GM13976 (cell line): ENCODE measurements at regions not wholly inside any gene's neighbourhood (a gene's known extent, or its start where the extent isn't known, plus 50 kb on each side); places are given as distances from the start of the nearest gene placed in this dataset.

Experiments used
- DNase-seq: peaks from one replicate; pipeline ENCODE4 v3.0.0; 2012; ENCODE audit warnings: low spot score
- CTCF ChIP-seq: IDR thresholded peaks from 2 replicates; pipeline ENCODE4 v1.5.1; 2012; ENCODE audit warnings: borderline replicate concordance, mild to moderate bottlenecking; ENCODE audit not compliant: insufficient read depth; ENCODE audit errors: extremely low read depth, missing control alignments, control extremely low read depth
- in situ Hi-C: fragments of 300-500 bp; cut with MboI; formaldehyde crosslinking; loops from one replicate; pipeline ENCODE4 v1.12.0; 2022; ENCODE audit warnings: low sequenced_read_pairs, mixed read lengths, inconsistent platforms; ENCODE audit not compliant: unreplicated experiment

DNA sequence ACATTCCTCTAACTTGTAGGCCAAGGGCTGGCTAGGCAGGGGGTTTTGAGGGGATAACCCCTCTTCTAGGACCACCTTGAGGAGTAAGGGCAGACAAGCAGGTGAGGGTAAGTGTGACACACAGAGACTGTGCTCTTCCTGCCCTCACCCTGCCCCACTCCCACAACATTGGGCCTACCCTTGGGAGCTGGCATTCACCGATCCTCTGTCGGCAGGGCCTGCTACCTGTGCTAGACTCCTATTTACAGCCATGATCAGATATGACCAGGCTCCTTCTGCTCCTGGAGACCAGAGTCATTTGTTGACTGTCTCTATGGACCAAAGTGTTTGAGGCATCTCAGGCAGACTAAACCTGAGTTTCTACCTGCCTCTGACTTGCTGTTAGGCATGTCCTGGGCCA is 68.3 kb downstream of the SYF2 start:
- in situ Hi-C loops: no loop called here
- DNase-seq: no peak
- TF ChIP-seq CTCF: no peak

DNA sequence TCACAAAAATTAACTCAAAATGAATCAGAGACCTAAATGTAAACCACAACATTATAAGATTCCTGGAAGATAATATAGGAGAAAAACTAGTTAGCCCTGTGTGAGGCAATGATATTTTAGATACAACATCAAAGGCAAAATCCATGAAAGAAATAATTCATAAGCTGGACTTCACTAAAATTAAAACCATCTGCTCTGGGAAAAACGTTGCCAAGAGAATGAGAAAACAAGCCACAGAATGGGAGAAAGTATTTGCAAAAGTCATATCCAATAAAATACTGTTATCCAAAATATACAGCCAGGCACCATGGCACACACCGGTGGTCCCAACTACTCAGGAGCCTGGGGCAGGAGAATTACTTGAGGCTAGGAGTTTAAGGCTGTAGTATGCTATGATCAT is 70.3 kb downstream of the SYF2 start:
- no peak for TF ChIP-seq CTCF
- in situ Hi-C loops: no loop called here
- no peak for DNase-seq

DNA sequence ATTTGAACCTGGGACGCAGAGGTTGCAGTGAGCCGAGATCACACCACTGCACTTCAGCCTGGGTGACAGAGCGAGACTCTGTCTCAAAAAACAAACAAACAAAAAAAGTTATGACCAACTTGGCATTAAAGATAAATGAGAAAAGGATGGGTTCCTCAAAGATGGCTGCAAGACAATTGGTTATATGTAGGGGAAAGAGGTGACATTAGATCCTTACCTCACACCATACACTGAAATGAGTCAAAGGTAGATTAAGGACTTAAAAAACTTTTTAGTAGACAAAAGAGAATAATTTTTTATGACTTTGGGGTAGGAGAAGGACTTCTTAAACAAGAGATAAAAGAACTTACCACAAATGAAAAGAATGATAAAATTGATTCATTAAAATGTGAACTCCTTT is 74.5 kb downstream of the SYF2 start:
- no peak for DNase-seq
- TF ChIP-seq CTCF: no peak
- in situ Hi-C loops: no loop called here

DNA sequence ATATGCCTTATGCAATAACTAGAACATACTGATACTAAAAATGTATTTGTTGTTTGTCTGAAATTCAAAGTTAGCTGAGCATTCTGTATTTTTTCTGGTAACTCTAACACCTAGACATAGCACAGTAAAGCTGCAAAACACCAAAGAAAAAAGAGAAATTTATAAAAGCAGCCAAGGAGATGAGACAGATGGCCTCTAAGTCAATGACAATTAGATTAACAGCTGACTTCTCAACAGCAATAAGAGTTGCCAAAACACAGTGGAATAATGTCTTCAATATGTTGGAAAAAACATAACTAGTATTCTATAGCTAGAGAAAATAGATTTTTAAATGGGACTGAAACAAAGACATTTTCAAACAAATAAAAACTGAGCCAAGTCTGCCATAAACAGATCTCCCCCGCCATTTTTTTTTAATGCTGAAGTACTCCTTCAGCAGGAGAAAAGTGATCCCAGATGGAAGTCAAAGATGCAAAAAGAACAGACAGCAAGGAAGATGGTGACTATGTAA is 81.3 kb downstream of the SYF2 start:
- no peak for DNase-seq
- no peak for TF ChIP-seq CTCF
- in situ Hi-C loops: no loop called here

DNA sequence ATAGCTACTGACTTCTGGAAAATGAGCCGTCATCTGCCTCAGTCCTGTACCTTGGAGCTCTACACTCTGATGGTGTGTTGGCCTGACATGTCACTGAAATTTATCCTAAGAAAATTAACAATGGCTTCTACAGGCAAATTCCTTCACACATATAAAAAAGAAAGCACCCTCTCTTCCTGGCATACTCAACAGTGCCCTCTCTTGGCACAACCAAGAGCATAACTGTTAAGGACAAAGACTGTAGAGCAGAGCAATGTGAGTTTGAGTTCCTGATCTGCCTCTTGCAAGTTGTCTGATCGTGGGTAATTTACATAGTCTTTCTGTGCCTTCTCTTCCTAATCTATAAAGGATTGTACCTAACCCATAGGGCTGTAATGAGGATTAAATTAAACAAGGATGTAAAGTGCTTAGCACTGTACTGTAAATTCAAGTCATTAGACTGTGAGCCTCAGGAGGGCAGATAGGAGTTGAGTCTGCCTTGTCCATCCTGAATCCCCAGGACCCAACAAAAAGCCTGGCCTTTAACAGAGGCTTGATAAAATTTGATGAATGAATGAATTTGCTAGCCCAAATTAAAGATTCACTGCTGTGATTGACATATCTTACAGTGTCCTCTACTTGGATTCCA is 83.5 kb downstream of the SYF2 start:
- in situ Hi-C loops: no loop called here
- DNase-seq: peak; percentile 55
- TF ChIP-seq CTCF: peak; percentile 64

DNA sequence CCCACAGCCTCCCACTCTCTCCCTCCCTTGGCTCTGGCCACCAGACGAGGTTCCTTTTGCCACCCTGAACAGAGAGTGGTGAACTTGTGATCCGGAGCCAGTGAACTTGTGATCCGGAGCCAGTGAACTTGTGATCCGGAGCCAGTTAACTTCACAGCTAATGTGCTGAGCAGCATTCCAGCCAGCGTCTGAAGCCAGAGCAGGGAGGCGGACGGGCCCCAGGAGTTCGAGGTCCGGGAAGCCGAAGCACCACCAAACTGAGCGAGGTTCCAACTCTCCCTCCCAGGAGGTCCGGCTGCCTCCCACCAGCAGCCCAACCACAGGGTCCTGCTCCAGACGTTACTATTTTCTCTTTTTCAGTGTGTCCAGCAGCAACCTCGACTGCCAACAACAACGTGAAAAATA is 85.8 kb downstream of the SYF2 start:
- no peak for TF ChIP-seq CTCF
- in situ Hi-C loops: no loop called here
- DNase-seq: no peak

GRCh38 chr1:25145775-25146393 is 86.4 kb downstream of the SYF2 start:
- DNase-seq: peak; percentile 70
- in situ Hi-C loops: no loop called here
- TF ChIP-seq CTCF: no peak
